ENCODE measurements at regions not wholly inside any gene's neighbourhood (a gene's known extent, or its start where the extent isn't known, plus 50 kb on each side); places are given as distances from the start of the nearest gene placed in this dataset.

GRCh38 chr7:116401711-116402110 is 97.8 kb upstream of the CAV2 start (continued):
- no peak for TF ChIP-seq ZNF114 (CRISPR knock-in tag; IDR thresholded peaks at IDR 0.05)
- no peak for TF ChIP-seq ZNF462 (CRISPR knock-in tag; IDR thresholded peaks at IDR 0.05)
- no peak for TF ChIP-seq CTCF (conservative IDR thresholded peaks at IDR 0.05; ENCODE audit: low read depth in 2 of 2)

- no peaks in the 10 kb centered on the region for H3K79me2 ChIP-seq (replicated peaks; ENCODE audit: insufficient read depth)
- no peaks in the 10 kb centered on the region for H3F3A ChIP-seq (replicated peaks; ENCODE audit: low read depth)
- H3K27ac ChIP-seq (ENCODE audit: low read depth) = no peak overlapping the region
- no peak overlapping the region for H3K4me3 ChIP-seq
- H4K20me1 ChIP-seq (replicated peaks; ENCODE audit: insufficient read depth) = no peaks in the 10 kb centered on the region
- Mint-ChIP-seq H3K9me3 (peaks cover 6% of the 10 kb centered on the region; the same call in 2 of the 3 replicates), H3K4me1 (peaks cover 8% of the 10 kb centered on the region), H3K36me3 (ENCODE audit: low read depth) (no peaks in the 10 kb centered on the region), H3K4me3 (no peak overlapping the region), H3K27ac (no peak overlapping the region), H3K27me3 (ENCODE audit: insufficient read depth, low read depth, poor library complexity) (no peaks in the 10 kb centered on the region)
- H3K4me1 ChIP-seq (ENCODE audit: insufficient read depth) = 0 out of 2 replicates have a peak, but pooled peaks cover 6% of the 10 kb centered on the region
- ATAC-seq (no peak), DNase-seq (ENCODE audit: low spot score) (no peak)
- no peaks in the 10 kb centered on the region for H3K27me3 ChIP-seq (ENCODE audit: insufficient read depth)
- H3K4me2 ChIP-seq = no peak overlapping the region
- H3K36me3 ChIP-seq (ENCODE audit: insufficient read depth) = no peaks in the 10 kb centered on the region
- H3K9me2 ChIP-seq (ENCODE audit: insufficient read depth) = no peaks in the 10 kb centered on the region; the same call in 1 of the 2 replicates
- no peak overlapping the region for H2AFZ ChIP-seq
- no peak for TF ChIP-seq ETS1 (IDR thresholded peaks at IDR 0.05)
- no peak for TF ChIP-seq JUNB (IDR thresholded peaks at IDR 0.05; ENCODE audit: unreplicated experiment)
- TF ChIP-seq, protein P1, sequence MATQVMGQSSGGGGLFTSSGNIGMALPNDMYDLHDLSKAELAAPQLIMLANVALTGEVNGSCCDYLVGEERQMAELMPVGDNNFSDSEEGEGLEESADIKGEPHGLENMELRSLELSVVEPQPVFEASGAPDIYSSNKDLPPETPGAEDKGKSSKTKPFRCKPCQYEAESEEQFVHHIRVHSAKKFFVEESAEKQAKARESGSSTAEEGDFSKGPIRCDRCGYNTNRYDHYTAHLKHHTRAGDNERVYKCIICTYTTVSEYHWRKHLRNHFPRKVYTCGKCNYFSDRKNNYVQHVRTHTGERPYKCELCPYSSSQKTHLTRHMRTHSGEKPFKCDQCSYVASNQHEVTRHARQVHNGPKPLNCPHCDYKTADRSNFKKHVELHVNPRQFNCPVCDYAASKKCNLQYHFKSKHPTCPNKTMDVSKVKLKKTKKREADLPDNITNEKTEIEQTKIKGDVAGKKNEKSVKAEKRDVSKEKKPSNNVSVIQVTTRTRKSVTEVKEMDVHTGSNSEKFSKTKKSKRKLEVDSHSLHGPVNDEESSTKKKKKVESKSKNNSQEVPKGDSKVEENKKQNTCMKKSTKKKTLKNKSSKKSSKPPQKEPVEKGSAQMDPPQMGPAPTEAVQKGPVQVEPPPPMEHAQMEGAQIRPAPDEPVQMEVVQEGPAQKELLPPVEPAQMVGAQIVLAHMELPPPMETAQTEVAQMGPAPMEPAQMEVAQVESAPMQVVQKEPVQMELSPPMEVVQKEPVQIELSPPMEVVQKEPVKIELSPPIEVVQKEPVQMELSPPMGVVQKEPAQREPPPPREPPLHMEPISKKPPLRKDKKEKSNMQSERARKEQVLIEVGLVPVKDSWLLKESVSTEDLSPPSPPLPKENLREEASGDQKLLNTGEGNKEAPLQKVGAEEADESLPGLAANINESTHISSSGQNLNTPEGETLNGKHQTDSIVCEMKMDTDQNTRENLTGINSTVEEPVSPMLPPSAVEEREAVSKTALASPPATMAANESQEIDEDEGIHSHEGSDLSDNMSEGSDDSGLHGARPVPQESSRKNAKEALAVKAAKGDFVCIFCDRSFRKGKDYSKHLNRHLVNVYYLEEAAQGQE (IDR thresholded peaks at IDR 0.05; ENCODE audit: unreplicated experiment) = no peak
- no peak for TF ChIP-seq POLR2AphosphoS5 (IDR thresholded peaks at IDR 0.05; ENCODE audit: low read depth)
- TF ChIP-seq ZNF114 (CRISPR knock-in tag; IDR thresholded peaks at IDR 0.05) = no peak
- TF ChIP-seq CREB1 (CRISPR knock-in tag; IDR thresholded peaks at IDR 0.05; ENCODE audit: low read depth) = no peak
- TF ChIP-seq STAT1 (IDR thresholded peaks at IDR 0.05; ENCODE audit: unreplicated experiment) = no peak
- TF ChIP-seq CTCF (conservative IDR thresholded peaks at IDR 0.05; ENCODE audit: low read depth in 2 of 2) = no peak
- TF ChIP-seq NANOG (IDR thresholded peaks at IDR 0.05; ENCODE audit: borderline replicate concordance) = no peak
Observed at GRCh38 chr7:116403265-116403664, 96.3 kb upstream of the CAV2 start.

All from GM23338 (cell line).